K562 (cell line): ENCODE measurements at regions not wholly inside any gene's neighbourhood (a gene's known extent, or its start where the extent isn't known, plus 50 kb on each side); places are given as distances from the start of the nearest gene placed in this dataset.
"Not testable (repeated sequence)": the region's sequence is repeated elsewhere in the genome, so short reads cannot be mapped to it uniquely, and the experiment has no call there.

Experiments
- ATAC-seq: fragments of 200-7000 bp; cut with Tn5 transposase; 3 replicates; pipeline ENCODE4 v1.9.1; 2020; ENCODE audit warnings: moderate library complexity
- BruUV-seq: library from RNA; stranded (reverse); fragments of 400-500 nt; replicated peaks from 2 replicates; lab custom pipeline; 2021; lab: Mats Ljungman, UMichigan
- CTCF ChIA-PET: fragments of 300-600 bp; formaldehyde crosslinking; extraction: SDS; loops from one replicate; lab custom pipeline; 2021; ENCODE audit warnings: low intra/inter-chr PET ratio; lab: Yijun Ruan, JAX
- POLR2A ChIA-PET: fragments of 300-600, 350-650 bp; sonication (Branson Sonifier 250); formaldehyde crosslinking; extraction: SDS; loops from one replicate; lab custom pipeline; 2021; ENCODE audit warnings: antibody characterized with exemption, inconsistent platforms; lab: Yijun Ruan, JAX
- DNase-seq, 4 experiments: peaks; one replicate each; pipeline versions ENCODE4 v3.0.0 to v3.0.0-alpha.2; 2011 to 2018; ENCODE audit warnings: low spot score in 3 of 4, mixed read lengths in 3 of 4; ENCODE audit errors: extremely low read depth in 1 of 4
- FAIRE-seq: peaks from 2 replicates; lab custom pipeline; 2011; peaks lifted over from hg19 to GRCh38; lab: Jason Lieb, UNC
- H2AFZ ChIP-seq: 2 replicates; pipeline ENCODE4 v1.6.0; 2011; ENCODE audit warnings: low read depth, low read length, control low read depth, inconsistent platforms
- H3K27ac ChIP-seq: fragments of 200-600 bp; 3 replicates; pipeline ENCODE4 v1.8.0; 2011; ENCODE audit warnings: low read depth, mild to moderate bottlenecking, control low read depth, inconsistent platforms, low read length, moderate library complexity, mixed read lengths; ENCODE audit errors: extremely low read depth
- H3K27me3 ChIP-seq, 2 experiments: fragments of 300-600 bp in 1 of 2; 2 replicates in 1 of 2; 3 replicates in 1 of 2; pipeline versions ENCODE4 v1.6.0 to v1.8.0; 2011; ENCODE audit warnings: inconsistent platforms in 2 of 2, low read length in 2 of 2, mild to moderate bottlenecking in 1 of 2, mixed read lengths in 1 of 2, moderate library complexity in 1 of 2; ENCODE audit not compliant: control insufficient read depth in 2 of 2, insufficient read depth in 2 of 2
- H3K36me3 ChIP-seq: fragments of 300-600 bp; 3 replicates; pipeline ENCODE4 v1.8.0; 2011; ENCODE audit warnings: mild to moderate bottlenecking, low read length, inconsistent platforms; ENCODE audit not compliant: control insufficient read depth, insufficient read depth
- H3K4me1 ChIP-seq, 2 experiments: fragments of 200-600 bp in 1 of 2; replicated peaks in 1 of 2; 2 replicates in 1 of 2; 3 replicates in 1 of 2; pipeline versions ENCODE4 v1.5.1 to v1.8.0; 2011; ENCODE audit warnings: inconsistent platforms in 2 of 2, low read length in 2 of 2, mild to moderate bottlenecking in 1 of 2, mixed read lengths in 1 of 2, moderate library complexity in 1 of 2; ENCODE audit not compliant: control insufficient read depth in 2 of 2, insufficient read depth in 2 of 2
- H3K4me2 ChIP-seq: 2 replicates; pipeline ENCODE4 v1.6.1; 2011; ENCODE audit warnings: low read length, control low read depth, inconsistent platforms, mixed read lengths; ENCODE audit not compliant: insufficient read depth
- H3K4me3 ChIP-seq: fragments of 200-600 bp; sonication (generic), shearing (Covaris generic); 2 replicates; pipeline ENCODE4 v1.5.1; 2016; ENCODE audit warnings: control low read depth, inconsistent platforms
- H3K79me2 ChIP-seq: fragments of 200-600 bp; 3 replicates; pipeline ENCODE4 v1.8.0; 2011; ENCODE audit warnings: low read length, inconsistent platforms; ENCODE audit not compliant: control insufficient read depth, insufficient read depth
- H3K9ac ChIP-seq, 2 experiments: 2 replicates each; pipeline versions ENCODE4 v1.6.0 to v1.6.1; 2011; ENCODE audit warnings: low read depth in 2 of 2, low read length in 2 of 2, control low read depth in 1 of 2, inconsistent platforms in 1 of 2, mild to moderate bottlenecking in 1 of 2, mixed read lengths in 1 of 2; ENCODE audit not compliant: insufficient read depth in 1 of 2
- H3K9me1 ChIP-seq: one replicate; pipeline ENCODE4 v1.6.0; 2011; ENCODE audit warnings: inconsistent platforms, mild to moderate bottlenecking, low read length, moderate library complexity; ENCODE audit not compliant: control insufficient read depth, insufficient read depth
- H3K9me3 ChIP-seq: replicated peaks from 2 replicates; pipeline ENCODE4 v1.5.1; 2011; ENCODE audit warnings: low read depth, low read length, inconsistent platforms; ENCODE audit not compliant: control insufficient read depth, insufficient read depth
- H4K20me1 ChIP-seq: replicated peaks from 2 replicates; pipeline ENCODE4 v1.6.1; 2011; ENCODE audit warnings: low read length, inconsistent platforms, mixed read lengths; ENCODE audit not compliant: control insufficient read depth, insufficient read depth
- WGBS: fragments of 100-300 bp; shearing (Covaris generic); methylation state at CpG from one replicate; pipeline ENCODE4 v1.1.6; 2016; ENCODE audit warnings: low coverage, mixed read lengths; ENCODE audit not compliant: insufficient coverage; ENCODE audit errors: missing lambda C conversion rate; 5-methylcytosine and 5-hydroxymethylcytosine counted together
- in situ Hi-C: fragments of 300-500 bp; cut with MboI; formaldehyde crosslinking; loops from 4 replicates; pipeline ENCODE4 v1.15.0; 2018; ENCODE audit warnings: inconsistent platforms, mixed read lengths
- intact Hi-C: fragments of 100-400 bp; cut with micrococcal nuclease; formaldehyde crosslinking; loops from 2 replicates; pipeline ENCODE4 v1.14.2; 2022

DNA sequence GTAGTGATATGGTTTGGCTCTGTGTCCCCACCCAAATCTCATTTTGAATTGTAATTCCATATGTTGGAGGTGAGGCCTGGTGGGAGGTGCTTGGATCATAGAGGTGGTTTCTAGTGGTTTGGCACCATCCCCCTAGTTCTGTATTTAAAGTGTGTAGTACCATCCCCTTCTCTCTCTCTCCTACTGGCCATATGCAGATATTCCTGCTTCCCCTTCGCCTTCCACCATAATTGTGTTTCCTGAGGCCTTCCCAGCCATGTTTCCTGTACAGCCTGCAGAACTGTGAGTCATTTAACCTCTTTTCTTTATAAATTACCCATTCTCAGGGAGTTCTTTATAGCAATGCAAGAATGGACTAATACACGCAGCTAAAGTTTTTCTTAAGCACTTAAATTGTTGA is 340.0 kb downstream of the ANAPC1 start:
- H3K79me2 ChIP-seq, H3K4me3 ChIP-seq, H3K4me1 ChIP-seq, H3K4me2 ChIP-seq, POLR2A ChIA-PET, ATAC-seq, in situ Hi-C loops, CTCF ChIA-PET, H3K27ac ChIP-seq, intact Hi-C loops, H3K9ac ChIP-seq, FAIRE-seq, H3K36me3 ChIP-seq, H2AFZ ChIP-seq, H3K9me3 ChIP-seq, H3K9me1 ChIP-seq, BruUV-seq, DNase-seq, H4K20me1 ChIP-seq, H3K27me3 ChIP-seq: not testable (repeated sequence)
- WGBS: no CpG with 5 or more reads among the region's 2 CpGs

DNA sequence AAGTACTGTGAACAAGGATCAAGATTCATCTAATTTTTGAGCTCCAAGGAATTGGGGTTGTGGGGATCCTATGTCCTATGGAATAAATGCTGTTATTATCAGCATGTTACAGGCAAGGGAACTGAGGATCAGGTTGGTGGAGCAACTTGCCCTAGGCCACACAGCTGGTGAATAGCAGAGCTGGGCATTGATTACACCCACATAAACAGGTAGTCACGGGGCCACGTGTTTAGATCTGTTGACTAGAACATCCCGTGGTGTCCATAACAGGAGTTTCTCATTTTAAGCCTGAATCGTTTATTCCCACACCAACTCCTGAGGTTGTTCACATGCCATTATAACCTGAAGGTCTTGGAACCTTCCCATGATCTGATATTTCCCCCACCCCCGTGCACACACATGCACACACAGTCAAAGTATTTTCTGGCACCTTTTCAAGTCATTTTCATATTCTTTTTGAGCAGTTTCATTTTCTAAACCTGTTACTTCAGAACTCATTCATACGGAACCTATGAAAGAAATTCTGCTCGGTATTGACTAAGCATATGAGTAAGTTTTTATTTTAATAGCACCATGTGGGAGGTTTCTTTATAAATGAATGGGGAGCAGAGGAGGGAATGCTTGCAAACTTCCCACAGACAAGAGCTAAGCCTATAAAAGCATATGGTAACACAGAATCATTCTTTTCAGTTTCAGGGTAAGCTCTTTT is 338.1 kb downstream of the ANAPC1 start:
- H3K4me3 ChIP-seq, H3K36me3 ChIP-seq, H3K9me3 ChIP-seq, H3K4me2 ChIP-seq, CTCF ChIA-PET, H4K20me1 ChIP-seq, DNase-seq, BruUV-seq, intact Hi-C loops, ATAC-seq, FAIRE-seq, H3K27ac ChIP-seq, POLR2A ChIA-PET, H3K9me1 ChIP-seq, H3K9ac ChIP-seq, H3K27me3 ChIP-seq, in situ Hi-C loops, H3K4me1 ChIP-seq, H3K79me2 ChIP-seq, H2AFZ ChIP-seq: not testable (repeated sequence)
- WGBS: no CpG with 5 or more reads among the region's 7 CpGs

DNA sequence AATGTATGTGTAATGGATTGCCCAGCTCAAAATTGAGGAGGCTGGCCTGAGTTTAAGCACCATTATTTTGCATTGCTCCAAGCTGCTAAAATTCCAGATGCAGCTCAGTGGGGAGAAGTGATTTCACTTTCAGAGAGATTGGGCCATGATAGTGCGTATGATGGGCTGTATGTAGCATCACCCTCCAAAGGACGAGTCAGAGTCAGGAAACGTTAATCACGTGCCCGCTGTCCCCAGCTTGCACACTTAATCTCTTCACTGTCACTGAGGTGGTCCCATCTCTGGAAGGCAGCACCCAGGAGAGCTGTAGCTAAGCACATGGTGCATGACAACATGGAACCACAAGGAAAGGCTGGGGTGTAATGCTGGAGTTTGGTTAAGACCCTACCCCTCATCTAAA is 337.4 kb downstream of the ANAPC1 start:
- POLR2A ChIA-PET, H3K79me2 ChIP-seq, H3K4me3 ChIP-seq, H3K36me3 ChIP-seq, H3K4me1 ChIP-seq, H3K9ac ChIP-seq, CTCF ChIA-PET, H3K4me2 ChIP-seq, H4K20me1 ChIP-seq, H3K9me1 ChIP-seq, H3K9me3 ChIP-seq, BruUV-seq, intact Hi-C loops, ATAC-seq, H2AFZ ChIP-seq, DNase-seq, H3K27me3 ChIP-seq, FAIRE-seq, in situ Hi-C loops, H3K27ac ChIP-seq: not testable (repeated sequence)
- 4% methylated on average over 5 of the region's 5 CpGs for WGBS

DNA sequence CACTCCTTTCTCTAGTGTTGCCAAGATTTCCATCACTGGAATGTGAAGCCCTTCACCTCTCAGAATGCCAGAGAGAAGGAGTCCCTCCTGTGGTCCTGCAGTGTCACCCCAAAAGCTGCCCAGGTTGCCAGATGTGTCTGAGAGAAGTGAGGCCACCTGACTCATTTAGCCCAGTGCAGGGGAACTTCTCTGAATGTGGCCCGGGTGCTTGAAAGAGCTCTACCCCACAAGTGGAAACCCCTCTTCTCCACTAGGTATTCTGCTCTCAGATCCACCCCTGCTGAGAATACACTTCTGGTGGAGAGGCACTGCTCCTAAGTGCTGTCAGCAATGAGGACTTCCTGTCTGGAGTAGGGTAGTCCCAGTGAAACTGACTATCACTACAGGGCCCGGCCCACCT is 334.8 kb downstream of the ANAPC1 start:
- H3K9me3 ChIP-seq, H3K27me3 ChIP-seq, FAIRE-seq, H3K9me1 ChIP-seq, POLR2A ChIA-PET, H3K4me2 ChIP-seq, H2AFZ ChIP-seq, H3K27ac ChIP-seq, H3K79me2 ChIP-seq, H4K20me1 ChIP-seq, H3K36me3 ChIP-seq, intact Hi-C loops, BruUV-seq, CTCF ChIA-PET, DNase-seq, in situ Hi-C loops, H3K4me1 ChIP-seq, H3K4me3 ChIP-seq, H3K9ac ChIP-seq: not testable (repeated sequence)
- ATAC-seq: peak; percentile 25; the same call in 1 of the 3 replicates
- 22% methylated on average over 1 of the region's 2 CpGs for WGBS
